NT2/D1 (cell line): ENCODE measurements at regions not wholly inside any gene's neighbourhood (a gene's known extent, or its start where the extent isn't known, plus 50 kb on each side); places are given as distances from the start of the nearest gene placed in this dataset.

Experiments used
- DNase-seq: peaks from one replicate; pipeline ENCODE4 v3.0.0-alpha.2; 2011; ENCODE audit warnings: low read depth, low spot score
- H3K27me3 ChIP-seq: 2 replicates; pipeline ENCODE4 v1.6.0; 2011; ENCODE audit warnings: mild to moderate bottlenecking; ENCODE audit not compliant: insufficient read length, insufficient read depth
- H3K36me3 ChIP-seq: 2 replicates; pipeline ENCODE4 v1.6.1; 2011; ENCODE audit warnings: mild to moderate bottlenecking, low read length, mixed read lengths; ENCODE audit not compliant: insufficient read depth, insufficient read length
- H3K4me1 ChIP-seq: 2 replicates; pipeline ENCODE4 v1.5.1; 2011; ENCODE audit not compliant: insufficient read depth, insufficient read length
- H3K4me3 ChIP-seq: 2 replicates; pipeline ENCODE4 v1.5.1; 2011; ENCODE audit warnings: low read depth; ENCODE audit not compliant: insufficient read length
- H3K9ac ChIP-seq: 2 replicates; pipeline ENCODE4 v1.6.0; 2011; ENCODE audit warnings: low read depth; ENCODE audit not compliant: insufficient read length
- H3K9me3 ChIP-seq: 2 replicates; pipeline ENCODE4 v1.5.1; 2011; ENCODE audit warnings: mild to moderate bottlenecking, low read length; ENCODE audit not compliant: insufficient read depth
- SUZ12 ChIP-seq: IDR thresholded peaks from 2 replicates; pipeline ENCODE4 v1.6.1; 2011; ENCODE audit not compliant: insufficient read length, insufficient read depth; ENCODE audit errors: extremely low read depth
- YY1 ChIP-seq: IDR thresholded peaks from 2 replicates; pipeline ENCODE4 v1.6.1; 2011; ENCODE audit not compliant: insufficient read length, insufficient read depth
- ZNF274 ChIP-seq: IDR thresholded peaks from 2 replicates; pipeline ENCODE4 v1.6.1; 2011; ENCODE audit warnings: mild to moderate bottlenecking, low read depth, low read length

GRCh38 chr3:182729903-182730674, 63.2 kb upstream of the ATP11B start:
- H3K9me3 ChIP-seq, result no peaks in the 10 kb centered on the region
- no peaks in the 10 kb centered on the region for H3K4me1 ChIP-seq
- no peak overlapping the region for H3K9ac ChIP-seq
- H3K36me3 ChIP-seq, result no peaks in the 10 kb centered on the region
- H3K27me3 ChIP-seq, result no peaks in the 10 kb centered on the region
- no peak overlapping the region for H3K4me3 ChIP-seq
- no peak for TF ChIP-seq YY1
- TF ChIP-seq ZNF274, result no peak
- DNase-seq, result no peak

- Histone ChIP-seq H3K9me3 (no peaks in the 10 kb centered on the region), H3K4me3 (no peak overlapping the region), H3K4me1 (no peaks in the 10 kb centered on the region), H3K27me3 (no peaks in the 10 kb centered on the region), H3K36me3 (no peaks in the 10 kb centered on the region), H3K9ac (no peak overlapping the region)
- DNase-seq, result no peak
- TF ChIP-seq YY1 (no peak), ZNF274 (no peak), SUZ12 (no peak)
These were observed 62.6 kb upstream of the ATP11B start for GRCh38 chr3:182730675-182731042.

GRCh38 chr3:182731764-182732163, 61.5 kb upstream of the ATP11B start:
- TF ChIP-seq ZNF274, result no peak
- TF ChIP-seq YY1, result no peak
- no peak for TF ChIP-seq SUZ12

GRCh38 chr3:182732232-182733015, 60.9 kb upstream of the ATP11B start:
- H3K9ac ChIP-seq, result no peak overlapping the region
- H3K36me3 ChIP-seq, result no peaks in the 10 kb centered on the region
- no peaks in the 10 kb centered on the region for H3K27me3 ChIP-seq
- H3K4me1 ChIP-seq, result no peaks in the 10 kb centered on the region
- no peaks in the 10 kb centered on the region for H3K9me3 ChIP-seq
- TF ChIP-seq ZNF274 (no peak), YY1 (no peak), SUZ12 (no peak)
- no peak for DNase-seq
- H3K4me3 ChIP-seq, result no peak overlapping the region

More at GRCh38 chr3:182731764-182732163, 61.5 kb upstream of the ATP11B start:
- H3K9me3 ChIP-seq, result no peaks in the 10 kb centered on the region
- no peak overlapping the region for H3K4me3 ChIP-seq
- H3K4me1 ChIP-seq, result no peaks in the 10 kb centered on the region
- no peak for DNase-seq
- H3K27me3 ChIP-seq, result no peaks in the 10 kb centered on the region
- H3K36me3 ChIP-seq, result no peaks in the 10 kb centered on the region
- H3K9ac ChIP-seq, result no peak overlapping the region

GRCh38 chr3:182735672-182736071, 57.6 kb upstream of the ATP11B start:
- Histone ChIP-seq H3K4me1 (no peaks in the 10 kb centered on the region), H3K4me3 (no peak overlapping the region), H3K9ac (no peak overlapping the region), H3K36me3 (no peaks in the 10 kb centered on the region), H3K9me3 (no peaks in the 10 kb centered on the region), H3K27me3 (no peaks in the 10 kb centered on the region)
- no peak for DNase-seq
- no peak for TF ChIP-seq SUZ12
- no peak for TF ChIP-seq ZNF274
- TF ChIP-seq YY1, result no peak

- no peaks in the 10 kb centered on the region for H3K9me3 ChIP-seq
- DNase-seq, result no peak
- no peaks in the 10 kb centered on the region for H3K4me1 ChIP-seq
- H3K36me3 ChIP-seq, result no peaks in the 10 kb centered on the region
- no peak overlapping the region for H3K9ac ChIP-seq
- TF ChIP-seq ZNF274 (no peak), SUZ12 (no peak), YY1 (no peak)
- no peaks in the 10 kb centered on the region for H3K27me3 ChIP-seq
- H3K4me3 ChIP-seq, result no peak overlapping the region
These were observed 55.5 kb upstream of the ATP11B start for GRCh38 chr3:182737825-182738224.
